MCF 10A (cell line): ENCODE measurements at regions not wholly inside any gene's neighbourhood (a gene's known extent, or its start where the extent isn't known, plus 50 kb on each side); places are given as distances from the start of the nearest gene placed in this dataset.

Experiments used
- BruUV-seq: library from RNA; stranded (reverse); fragments of 400-500 nt; replicated peaks from 2 replicates; lab custom pipeline; 2021; lab: Mats Ljungman, UMichigan
- CTCF ChIA-PET: fragments of 300-600 bp; sonication (Branson Sonifier 250); formaldehyde crosslinking; extraction: SDS; loops from one replicate; lab custom pipeline; 2021; ENCODE audit warnings: antibody characterized with exemption, inconsistent platforms; lab: Yijun Ruan, JAX
- POLR2A ChIA-PET: fragments of 300-600, 350-650 bp; sonication (Branson Sonifier 250); formaldehyde crosslinking; extraction: SDS; loops from one replicate; lab custom pipeline; 2020; ENCODE audit warnings: antibody characterized with exemption, inconsistent platforms; lab: Yijun Ruan, JAX
- DNase-seq: peaks from one replicate; pipeline ENCODE4 v3.0.0-alpha.2; 2018; ENCODE audit not compliant: unreplicated experiment
- H3K27ac Mint-ChIP-seq: one replicate; pipeline ENCODE4 v1.8.0; 2022; ENCODE audit warnings: mild to moderate bottlenecking, low read depth, mixed read lengths; ENCODE audit not compliant: unreplicated experiment
- H3K27me3 Mint-ChIP-seq: one replicate; pipeline ENCODE4 v1.8.0; 2022; ENCODE audit warnings: mixed read lengths; ENCODE audit not compliant: insufficient read depth, unreplicated experiment
- H3K36me3 Mint-ChIP-seq: one replicate; pipeline ENCODE4 v1.8.0; 2022; ENCODE audit warnings: mild to moderate bottlenecking, moderate library complexity, mixed read lengths; ENCODE audit not compliant: insufficient read depth, unreplicated experiment
- H3K4me1 Mint-ChIP-seq: one replicate; pipeline ENCODE4 v1.8.0; 2022; ENCODE audit warnings: mixed read lengths; ENCODE audit not compliant: insufficient read depth, unreplicated experiment
- H3K4me3 Mint-ChIP-seq: one replicate; pipeline ENCODE4 v1.8.0; 2022; ENCODE audit warnings: mild to moderate bottlenecking, moderate library complexity, mixed read lengths; ENCODE audit not compliant: unreplicated experiment
- H3K9me3 Mint-ChIP-seq: one replicate; pipeline ENCODE4 v1.8.0; 2022; ENCODE audit warnings: mixed read lengths; ENCODE audit not compliant: unreplicated experiment
- CTCF ChIP-seq: fragments of 200-600 bp; IDR thresholded peaks from one replicate; pipeline ENCODE4 v1.8.0; 2022; ENCODE audit warnings: antibody characterized with exemption, mild to moderate bottlenecking; ENCODE audit not compliant: unreplicated experiment
- intact Hi-C: fragments of 100-400 bp; cut with micrococcal nuclease; formaldehyde crosslinking; loops from 2 replicates; pipeline ENCODE4 v1.14.1; 2022

DNA sequence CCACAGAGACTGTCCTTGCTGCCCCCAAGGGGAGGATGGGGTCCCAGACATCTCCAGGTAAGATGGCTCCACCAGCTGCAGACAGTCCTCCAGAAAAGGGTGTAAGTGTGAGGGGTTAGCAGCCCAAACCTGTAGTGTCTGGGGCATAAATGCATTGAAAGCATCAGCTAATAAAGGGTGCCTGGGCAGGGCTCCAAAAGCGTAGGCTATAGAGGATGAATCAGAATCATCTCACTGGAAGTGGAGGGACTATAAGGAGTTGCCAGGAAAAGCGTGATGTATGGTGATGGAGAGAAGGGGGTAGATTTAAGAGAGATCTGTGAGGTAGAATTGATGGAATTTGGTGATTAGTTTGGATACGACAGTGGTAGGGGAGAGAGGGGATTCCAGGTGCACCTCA, 79.9 kb upstream of the ONECUT1 start:
- no peak for TF ChIP-seq CTCF
- no peaks in the 10 kb centered on the region for H3K9me3 Mint-ChIP-seq
- DNase-seq: peak; percentile 28
- ChIA-PET POLR2A (no interaction called here), CTCF (no interaction called here)
- peaks cover 44% of the 10 kb centered on the region for H3K27me3 Mint-ChIP-seq
- no peak overlapping the region for H3K27ac Mint-ChIP-seq
- intact Hi-C loops: no loop called here
- H3K4me1 Mint-ChIP-seq: no peaks in the 10 kb centered on the region
- no peak overlapping the region for H3K4me3 Mint-ChIP-seq
- no peaks in the 10 kb centered on the region for H3K36me3 Mint-ChIP-seq
- BruUV-seq: no TSS peak

DNA sequence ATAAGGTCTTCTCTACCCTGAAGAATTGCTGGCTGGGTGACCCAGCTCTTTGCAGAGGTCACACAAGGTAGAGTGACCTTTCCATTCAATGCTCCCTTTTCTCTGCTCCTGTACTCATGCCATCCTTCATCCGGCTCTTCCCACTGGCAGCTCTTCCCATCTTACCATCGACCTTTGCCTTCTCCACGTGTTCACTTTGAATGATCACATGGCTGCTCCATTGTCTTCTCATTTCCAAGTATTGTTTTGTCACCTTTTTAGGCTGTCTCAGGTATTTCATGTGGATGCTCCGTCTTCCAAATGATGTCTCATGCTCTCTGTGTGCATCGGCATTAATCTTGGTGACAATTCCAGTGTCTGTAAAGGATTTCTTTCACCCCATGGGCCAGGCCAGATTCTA, 76.6 kb upstream of the ONECUT1 start:
- intact Hi-C loops: no loop called here
- H3K9me3 Mint-ChIP-seq: no peaks in the 10 kb centered on the region
- H3K27me3 Mint-ChIP-seq: peaks cover 38% of the 10 kb centered on the region
- H3K4me3 Mint-ChIP-seq: no peak overlapping the region
- BruUV-seq: no TSS peak
- no peaks in the 10 kb centered on the region for H3K36me3 Mint-ChIP-seq
- ChIA-PET POLR2A (no interaction called here), CTCF (interaction anchor here (0.7 kb wide), 1 partner anchor 10 kb away, joined by 3 read pairs; no protein-coding TSS in a partner anchor)
- no peak for TF ChIP-seq CTCF
- H3K4me1 Mint-ChIP-seq: no peaks in the 10 kb centered on the region
- no peak overlapping the region for H3K27ac Mint-ChIP-seq
- DNase-seq: no peak

DNA sequence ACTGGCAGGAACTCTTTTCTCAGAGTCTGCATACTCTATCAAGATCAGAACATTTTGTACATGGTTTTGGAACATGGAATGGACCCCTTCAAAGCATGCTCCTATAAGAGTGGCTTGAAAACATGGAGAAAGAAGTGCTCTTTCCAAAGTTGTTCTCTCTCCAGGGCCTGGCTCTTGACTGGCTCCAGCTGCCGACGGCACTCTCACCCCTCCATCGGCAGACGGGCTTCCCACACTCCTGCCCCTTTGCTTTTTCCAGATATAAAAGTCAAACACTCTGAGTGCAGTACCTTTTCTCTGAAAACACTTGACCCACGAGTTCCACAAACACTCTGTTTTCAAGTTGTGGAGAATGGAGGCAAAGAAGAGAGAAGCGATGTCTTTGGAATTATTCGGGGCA, 72.5 kb upstream of the ONECUT1 start:
- Mint-ChIP-seq H3K36me3 (no peaks in the 10 kb centered on the region), H3K27ac (no peak overlapping the region), H3K4me3 (no peak overlapping the region), H3K4me1 (no peaks in the 10 kb centered on the region), H3K27me3 (peaks cover 10% of the 10 kb centered on the region), H3K9me3 (no peaks in the 10 kb centered on the region)
- POLR2A ChIA-PET: no interaction called here
- intact Hi-C loops: no loop called here
- no peak for TF ChIP-seq CTCF
- no TSS peak for BruUV-seq
- CTCF ChIA-PET: no interaction called here
- no peak for DNase-seq

DNA sequence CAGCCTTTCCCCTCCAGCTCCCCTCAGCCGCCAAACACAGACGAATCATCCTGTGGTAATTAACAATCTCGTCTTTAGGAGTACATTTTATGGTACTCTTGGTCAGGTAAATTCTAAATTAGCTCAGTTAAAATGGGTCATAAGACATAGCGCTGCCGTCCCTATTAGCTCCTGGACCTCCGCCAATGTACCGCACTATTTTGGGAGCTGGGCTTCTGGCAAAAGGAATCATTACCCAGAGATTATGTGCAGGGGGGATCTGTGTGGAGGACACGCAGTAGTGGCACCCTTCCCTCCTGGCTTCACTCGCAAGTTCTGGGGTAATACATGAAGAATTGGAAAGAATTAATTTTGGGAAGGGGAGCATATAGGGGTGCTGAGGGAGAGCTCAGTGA, 68.6 kb upstream of the ONECUT1 start:
- no peak for DNase-seq
- no peaks in the 10 kb centered on the region for H3K4me1 Mint-ChIP-seq
- BruUV-seq: no TSS peak
- no peak overlapping the region for H3K4me3 Mint-ChIP-seq
- peaks cover 27% of the 10 kb centered on the region for H3K27me3 Mint-ChIP-seq
- no peaks in the 10 kb centered on the region for H3K9me3 Mint-ChIP-seq
- intact Hi-C loops: no loop called here
- TF ChIP-seq CTCF: no peak
- ChIA-PET CTCF (no interaction called here), POLR2A (interaction anchor here (0.8 kb wide), 1 partner anchor 55 kb away, joined by 6 read pairs; no protein-coding TSS in a partner anchor)
- no peak overlapping the region for H3K27ac Mint-ChIP-seq
- H3K36me3 Mint-ChIP-seq: no peaks in the 10 kb centered on the region
